Thyroid gland (tissue), 4 donors: ENCODE measurements at regions not wholly inside any gene's neighbourhood (a gene's known extent, or its start where the extent isn't known, plus 50 kb on each side); places are given as distances from the start of the nearest gene placed in this dataset.
A peak's percentile ranks its signal among the peaks of the same experiment; 100 is the strongest.

Source experiments
- CTCF ChIP-seq, 6 experiments: fragments of 200-600 bp in 3 of 6; fragments of 450-650 bp in 3 of 6; sonication (generic) in 3 of 6; IDR thresholded peaks; one replicate each; pipeline ENCODE4 v1.5.1; 2016 to 2019; ENCODE audit warnings: antibody characterized with exemption in 6 of 6, mild to moderate bottlenecking in 2 of 6, inconsistent platforms in 1 of 6, moderate library complexity in 1 of 6
- POLR2A ChIP-seq, 2 donors: fragments of 450-650 bp; IDR thresholded peaks; one replicate each; pipeline ENCODE4 v1.6.1; 2017; ENCODE audit warnings: antibody characterized with exemption in 2 of 2, mild to moderate bottlenecking in 2 of 2, moderate library complexity in 1 of 2

GRCh38 chr9:26326563-26326962 lies 566.0 kb downstream of the CAAP1 start:
- TF ChIP-seq CTCF (IDR thresholded peaks at IDR 0.05) (peak; percentile 16 to 85 (median 79)), POLR2A (IDR thresholded peaks at IDR 0.05) (no peak)
